ENCODE measurements at regions not wholly inside any gene's neighbourhood (a gene's known extent, or its start where the extent isn't known, plus 50 kb on each side); places are given as distances from the start of the nearest gene placed in this dataset.

DNA sequence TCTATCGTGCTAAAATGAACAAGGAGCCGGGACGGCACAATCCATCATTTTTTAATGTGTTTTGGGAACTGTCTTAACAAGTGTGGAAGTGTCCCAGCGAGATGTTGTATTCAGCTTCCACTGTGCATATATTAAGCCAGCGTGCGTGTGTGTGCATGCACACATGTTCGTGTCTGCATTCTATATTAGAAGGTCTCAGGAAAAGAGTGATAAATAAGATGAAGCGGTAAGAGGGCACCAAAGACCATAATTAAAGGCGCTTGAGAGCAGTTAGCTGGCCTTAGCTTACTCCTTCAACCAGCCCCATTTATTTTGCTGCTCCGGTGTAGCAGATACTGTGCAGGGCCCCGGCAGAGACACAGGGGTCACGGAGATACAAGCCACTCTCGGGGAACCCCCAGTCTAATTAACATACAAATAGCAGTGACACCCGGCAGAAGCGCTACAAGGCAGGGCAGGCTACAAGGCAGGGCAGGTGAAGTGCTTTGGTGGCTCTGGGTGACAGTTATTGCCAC, 206.5 kb upstream of the RREB1 start:
- intact Hi-C loops (cut with micrococcal nuclease) (no loop called here), dilution Hi-C loops (cut with MboI; ENCODE audit: extremely low pct_ligation_motif_present, low sequenced_read_pairs) (no loop called here)
- Histone ChIP-seq H4K20me1 (replicated peaks; ENCODE audit: control insufficient read depth, extremely low read depth, insufficient read depth, low read length) (no peaks in the 10 kb centered on the region), H3K27ac (ENCODE audit: insufficient read depth, low read depth, low read length) (no peak overlapping the region), H3K79me2 (ENCODE audit: control insufficient read depth, insufficient read depth, low read length) (no peaks in the 10 kb centered on the region), H3K27me3 (ENCODE audit: control insufficient read depth in 2 of 2, insufficient read depth in 2 of 2, low read length in 2 of 2) (peaks cover 0 to 6% of the 10 kb centered on the region in 2 experiments), H3K36me3 (ENCODE audit: control insufficient read depth in 2 of 2, extremely low read depth in 1 of 2, insufficient read depth in 2 of 2, low read length in 2 of 2) (no peaks in the 10 kb centered on the region), H3K4me1 (ENCODE audit: control insufficient read depth, extremely low read depth, insufficient read depth, low read length) (no peaks in the 10 kb centered on the region), H3K4me3 (replicated peaks in 1 of 3; ENCODE audit: insufficient read depth in 1 of 3, low read depth in 1 of 3, low read length in 3 of 3) (no peak overlapping the region), H3K9ac (replicated peaks; ENCODE audit: extremely low read depth, insufficient read depth, low read length) (no peak overlapping the region), H3K9me1 (replicated peaks; ENCODE audit: control insufficient read depth, extremely low read depth, insufficient read depth, low read length) (no peaks in the 10 kb centered on the region), H3K4me2 (ENCODE audit: insufficient read depth, low read length) (no peak overlapping the region), H2AFZ (ENCODE audit: low read depth, low read length) (no peak overlapping the region), H3K9me3 (replicated peaks; ENCODE audit: control insufficient read depth, insufficient read depth, low read length) (no peaks in the 10 kb centered on the region)
- ChIA-PET CTCF (no interaction called here), POLR2A (no interaction called here)
- no TSS peak for BruUV-seq (replicated peaks)
- no peak for FAIRE-seq
- DNase-seq (ENCODE audit: low read depth, low spot score), result no peak
- TF ChIP-seq EZH2 (IDR thresholded peaks at IDR 0.05; ENCODE audit: borderline replicate concordance, low read depth, low read length, severe bottlenecking), result no peak
- TF ChIP-seq JUN (IDR thresholded peaks at IDR 0.05; ENCODE audit: borderline replicate concordance, insufficient read depth, insufficient read length, low read depth), result no peak
- TF ChIP-seq, protein P1, sequence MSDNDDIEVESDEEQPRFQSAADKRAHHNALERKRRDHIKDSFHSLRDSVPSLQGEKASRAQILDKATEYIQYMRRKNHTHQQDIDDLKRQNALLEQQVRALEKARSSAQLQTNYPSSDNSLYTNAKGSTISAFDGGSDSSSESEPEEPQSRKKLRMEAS (IDR thresholded peaks at IDR 0.05; ENCODE audit: insufficient read depth, insufficient read length), result no peak
- TF ChIP-seq FOS (IDR thresholded peaks at IDR 0.05; ENCODE audit: borderline replicate concordance, insufficient read depth, low read length), result no peak
- TF ChIP-seq, protein P2, sequence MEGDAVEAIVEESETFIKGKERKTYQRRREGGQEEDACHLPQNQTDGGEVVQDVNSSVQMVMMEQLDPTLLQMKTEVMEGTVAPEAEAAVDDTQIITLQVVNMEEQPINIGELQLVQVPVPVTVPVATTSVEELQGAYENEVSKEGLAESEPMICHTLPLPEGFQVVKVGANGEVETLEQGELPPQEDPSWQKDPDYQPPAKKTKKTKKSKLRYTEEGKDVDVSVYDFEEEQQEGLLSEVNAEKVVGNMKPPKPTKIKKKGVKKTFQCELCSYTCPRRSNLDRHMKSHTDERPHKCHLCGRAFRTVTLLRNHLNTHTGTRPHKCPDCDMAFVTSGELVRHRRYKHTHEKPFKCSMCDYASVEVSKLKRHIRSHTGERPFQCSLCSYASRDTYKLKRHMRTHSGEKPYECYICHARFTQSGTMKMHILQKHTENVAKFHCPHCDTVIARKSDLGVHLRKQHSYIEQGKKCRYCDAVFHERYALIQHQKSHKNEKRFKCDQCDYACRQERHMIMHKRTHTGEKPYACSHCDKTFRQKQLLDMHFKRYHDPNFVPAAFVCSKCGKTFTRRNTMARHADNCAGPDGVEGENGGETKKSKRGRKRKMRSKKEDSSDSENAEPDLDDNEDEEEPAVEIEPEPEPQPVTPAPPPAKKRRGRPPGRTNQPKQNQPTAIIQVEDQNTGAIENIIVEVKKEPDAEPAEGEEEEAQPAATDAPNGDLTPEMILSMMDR (IDR thresholded peaks at IDR 0.05; ENCODE audit: extremely low read depth in 1 of 2, insufficient read depth in 1 of 2, low read depth in 1 of 2, low read length in 2 of 2), result no peak
- no peak for TF ChIP-seq POLR2A (IDR thresholded peaks at IDR 0.05; ENCODE audit: low read depth, low read length)
- TF ChIP-seq GATA2 (IDR thresholded peaks at IDR 0.05; ENCODE audit: insufficient read depth, insufficient read length, low read depth, low read length), result no peak
- no peak for TF ChIP-seq POLR2AphosphoS5 (IDR thresholded peaks at IDR 0.05; ENCODE audit: insufficient read depth, low read depth, low read length)
- no peak for TF ChIP-seq MYC (IDR thresholded peaks at IDR 0.05; ENCODE audit: low read depth, low read length)
